Activated naive CD4-positive, alpha-beta T cell treated with anti-CD3 and anti-CD28 coated beads, Interleukin-2, amount 50 U/mL, for 72 hours (primary cell): ENCODE measurements at regions not wholly inside any gene's neighbourhood (a gene's known extent, or its start where the extent isn't known, plus 50 kb on each side); places are given as distances from the start of the nearest gene placed in this dataset.
"Not testable (repeated sequence)": the region's sequence is repeated elsewhere in the genome, so short reads cannot be mapped to it uniquely, and the experiment has no call there.

ENCODE experiments used
- ATAC-seq, 2 donors: fragments of 150-1000 bp; cut with Tn5 transposase; 2 replicates each; pipeline ENCODE4 v1.10.0; 2021; ENCODE audit warnings: mild to moderate bottlenecking in 2 of 2, moderate library complexity in 2 of 2
- DNase-seq, 2 donors: peaks; one replicate each; pipeline ENCODE4 v3.0.0; 2021 to 2022; ENCODE audit warnings: low spot score in 2 of 2
- H3K27ac Mint-ChIP-seq, 2 donors: one replicate each; pipeline ENCODE4 v1.8.0; 2022; ENCODE audit warnings: mild to moderate bottlenecking in 2 of 2, mixed read lengths in 2 of 2
- H3K36me3 Mint-ChIP-seq, 2 donors: one replicate each; pipeline ENCODE4 v1.8.0; 2022; ENCODE audit warnings: mixed read lengths in 2 of 2
- H3K9me3 Mint-ChIP-seq, 2 donors: one replicate each; pipeline ENCODE4 v1.8.0; 2022; ENCODE audit warnings: mixed read lengths in 2 of 2

GRCh38 chr1:74818241-74818640 lies 85.3 kb downstream of the TYW3 start:
- Mint-ChIP-seq H3K27ac (no peak overlapping the region), H3K36me3 (no peaks in the 10 kb centered on the region), H3K9me3 (peaks cover 0 to 2% of the 10 kb centered on the region in 2 donors)
- ATAC-seq (no peak), DNase-seq (no peak)

DNA sequence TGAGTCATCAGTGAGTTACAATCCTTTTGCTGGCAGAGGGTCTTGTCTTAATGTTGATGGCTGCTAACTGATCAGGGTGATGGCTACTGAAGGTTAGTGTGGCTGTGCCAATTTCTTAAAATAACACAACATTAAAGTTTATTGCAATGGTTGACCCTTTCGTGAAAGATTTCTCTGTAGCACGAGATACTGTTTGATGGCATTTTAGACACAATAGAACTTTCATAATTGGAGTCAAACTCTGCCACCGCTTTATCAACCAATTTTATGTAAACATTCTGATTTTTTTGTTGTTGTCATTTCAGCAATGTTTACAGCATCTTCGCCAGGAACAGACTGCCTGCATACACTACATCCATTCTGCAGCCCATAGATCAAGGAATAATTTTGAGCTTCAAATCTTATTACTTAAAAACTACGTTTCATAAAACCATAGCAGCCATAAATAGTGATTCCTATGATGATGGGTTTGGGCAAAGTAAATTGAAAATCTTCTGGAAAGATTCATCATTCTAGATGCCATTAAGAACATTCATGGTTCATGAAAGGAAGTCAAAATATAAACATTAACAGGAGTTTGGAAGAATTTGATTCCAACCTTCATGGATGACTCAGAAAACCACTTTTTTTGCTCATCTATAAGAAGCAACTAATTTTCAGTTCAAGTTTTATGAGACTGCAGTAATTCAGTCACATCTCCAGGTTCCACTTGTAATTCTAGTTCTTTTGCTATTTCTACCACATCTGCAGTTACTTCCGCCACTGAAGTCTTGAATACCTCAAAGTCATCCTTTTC lies 85.9 kb downstream of the TYW3 start:
- ATAC-seq, result no peak
- Mint-ChIP-seq H3K9me3 (no peaks in the 10 kb centered on the region), H3K36me3 (no peaks in the 10 kb centered on the region), H3K27ac (no peak overlapping the region)
- no peak for DNase-seq

- H3K9me3 Mint-ChIP-seq, result no peaks in the 10 kb centered on the region
Observed at GRCh38 chr1:74822851-74823401, 90.0 kb downstream of the TYW3 start.

DNA sequence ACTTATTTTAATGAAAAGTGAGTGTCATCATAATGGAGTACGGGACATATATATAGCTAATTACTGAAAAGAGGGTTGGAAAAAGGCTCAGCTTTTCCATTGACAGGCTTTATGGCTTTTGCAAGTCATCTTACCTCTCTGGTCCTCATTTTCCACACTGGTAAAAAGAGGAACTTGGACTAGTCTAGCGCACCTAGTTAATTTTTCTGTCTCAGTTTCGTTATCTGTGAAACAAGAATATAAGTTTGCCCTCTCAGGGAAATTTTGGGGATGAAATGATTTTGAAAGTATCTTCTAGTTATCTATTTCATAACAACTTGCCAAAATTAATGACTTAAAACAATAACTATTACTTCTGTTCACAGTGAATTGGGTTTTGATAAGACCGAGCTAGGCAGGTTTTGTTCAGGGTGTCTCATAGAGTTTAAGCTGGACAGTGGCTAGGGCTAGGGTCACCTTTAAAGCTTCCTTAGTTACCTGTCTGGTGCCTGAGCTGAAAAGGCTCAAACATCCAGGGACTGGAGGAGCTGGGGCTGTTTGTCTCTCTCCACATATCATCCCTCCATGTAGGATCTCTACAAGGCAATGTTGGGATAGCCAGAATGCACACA lies 91.7 kb downstream of the TYW3 start:
- no peak overlapping the region for H3K27ac Mint-ChIP-seq
- DNase-seq, result no peak
- no peaks in the 10 kb centered on the region for H3K36me3 Mint-ChIP-seq
- no peak for ATAC-seq
- no peaks in the 10 kb centered on the region for H3K9me3 Mint-ChIP-seq

More at GRCh38 chr1:74822851-74823401, 90.0 kb downstream of the TYW3 start:
- no peak for DNase-seq
- H3K36me3 Mint-ChIP-seq, result no peaks in the 10 kb centered on the region
- ATAC-seq, result no peak
- no peak overlapping the region for H3K27ac Mint-ChIP-seq

- no peak for DNase-seq
- ATAC-seq, result no peak
- Mint-ChIP-seq H3K9me3 (no peaks in the 10 kb centered on the region), H3K27ac (no peak overlapping the region), H3K36me3 (no peaks in the 10 kb centered on the region)
Observed at GRCh38 chr1:74830766-74831165, 97.8 kb downstream of the TYW3 start.

DNA sequence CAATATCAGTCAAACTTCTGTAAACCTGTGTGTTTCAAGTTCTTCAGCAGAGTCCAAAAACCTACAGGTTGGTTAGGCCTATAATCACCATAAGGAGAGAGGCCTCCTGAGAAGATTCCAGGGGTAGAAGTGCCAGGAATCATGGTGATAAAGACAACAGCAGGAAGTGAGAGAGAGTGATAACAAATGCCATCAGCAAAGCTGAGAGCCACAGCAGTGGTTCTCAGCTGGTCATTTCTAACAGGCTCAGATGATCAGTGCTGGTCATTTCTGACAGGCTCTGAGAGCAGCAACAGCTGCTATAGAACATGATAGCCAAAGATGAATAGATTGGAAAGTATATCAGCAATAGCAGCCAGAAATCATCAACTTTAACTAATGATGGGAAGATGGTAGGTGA lies 101.3 kb downstream of the TYW3 start:
- DNase-seq (no peak), ATAC-seq (no peak)
- Mint-ChIP-seq H3K9me3 (no peaks in the 10 kb centered on the region), H3K27ac (no peak overlapping the region), H3K36me3 (no peaks in the 10 kb centered on the region)

DNA sequence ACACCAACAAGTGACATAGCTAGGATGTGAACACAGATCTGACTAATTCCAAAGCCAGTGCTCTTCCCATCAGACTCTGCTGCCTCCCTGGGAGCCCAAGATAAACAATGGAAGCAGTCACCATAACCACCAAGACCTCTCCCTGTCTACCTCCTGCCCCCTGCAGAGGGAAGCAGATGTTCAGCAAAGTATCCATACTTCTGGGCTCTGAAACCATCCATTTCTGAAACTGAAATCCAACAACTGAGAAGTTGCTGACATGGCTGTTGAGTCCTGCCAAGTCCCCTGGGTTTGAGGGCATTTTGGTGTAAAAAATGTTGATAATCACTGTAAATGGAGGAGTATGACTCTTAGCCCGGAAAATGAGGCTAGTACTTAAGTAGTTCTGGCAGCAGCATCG lies 102.1 kb downstream of the TYW3 start:
- ATAC-seq, result no peak
- no peak overlapping the region for H3K27ac Mint-ChIP-seq

DNA sequence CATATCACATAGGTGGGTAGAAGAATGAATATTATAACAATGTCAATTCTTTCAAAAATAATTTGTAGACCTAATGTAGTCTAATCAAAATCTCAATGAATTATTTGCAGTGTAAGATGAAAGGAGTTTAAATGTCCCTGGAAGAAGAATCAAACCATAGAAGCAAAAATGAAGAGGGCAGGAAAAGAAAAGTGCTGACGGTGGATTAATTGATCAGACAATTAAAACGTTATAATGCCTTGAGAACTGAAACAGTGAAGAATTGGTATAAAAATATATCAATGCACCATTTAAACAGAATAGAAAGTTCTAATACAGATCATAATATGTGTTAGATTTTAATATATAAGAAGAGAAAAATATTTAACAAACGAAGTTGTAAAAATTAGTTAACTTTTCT lies 109.8 kb downstream of the TYW3 start:
- ATAC-seq, result no peak
- no peaks in the 10 kb centered on the region for H3K9me3 Mint-ChIP-seq
- no peak for DNase-seq
- H3K36me3 Mint-ChIP-seq, result no peaks in the 10 kb centered on the region
- H3K27ac Mint-ChIP-seq, result no peak overlapping the region

More for the DNA sequence above, 102.1 kb downstream of the TYW3 start:
- DNase-seq, result no peak
- no peaks in the 10 kb centered on the region for H3K36me3 Mint-ChIP-seq
- H3K9me3 Mint-ChIP-seq, result no peaks in the 10 kb centered on the region

- no peak for DNase-seq
- Mint-ChIP-seq H3K27ac (no peak overlapping the region), H3K9me3 (no peaks in the 10 kb centered on the region), H3K36me3 (no peaks in the 10 kb centered on the region)
- ATAC-seq, result no peak
Observed at GRCh38 chr1:74847715-74848114, 114.8 kb downstream of the TYW3 start.

GRCh38 chr1:74853756-74854155 lies 120.8 kb downstream of the TYW3 start:
- Mint-ChIP-seq H3K27ac (no peak overlapping the region), H3K9me3 (peaks cover 0 to 3% of the 10 kb centered on the region in 2 donors), H3K36me3 (no peaks in the 10 kb centered on the region)
- no peak for ATAC-seq
- DNase-seq, result no peak

GRCh38 chr1:74856174-74856573 lies 123.2 kb downstream of the TYW3 start:
- ATAC-seq, result no peak
- Mint-ChIP-seq H3K9me3 (peaks cover 9 to 10% of the 10 kb centered on the region in 2 donors), H3K27ac (no peak overlapping the region), H3K36me3 (no peaks in the 10 kb centered on the region)
- no peak for DNase-seq

DNA sequence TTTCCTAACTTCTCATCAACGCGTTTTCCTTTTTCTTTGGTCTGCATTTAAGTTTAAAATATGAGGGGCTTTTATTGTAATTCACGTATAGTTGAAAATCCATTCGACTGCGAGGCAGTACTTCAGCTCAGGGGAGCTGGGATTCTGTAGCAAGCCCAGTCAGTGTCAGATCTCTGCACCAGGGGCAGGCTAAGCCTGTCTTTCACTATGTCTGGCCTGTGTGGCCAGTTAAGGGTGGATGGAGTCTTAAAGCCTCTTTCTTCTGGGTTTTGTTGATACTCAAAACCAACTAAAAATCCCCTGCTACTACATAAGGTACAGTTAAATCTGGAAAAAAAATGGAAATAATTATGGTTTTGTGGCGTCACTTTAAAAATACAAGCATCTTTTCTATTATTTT lies 124.7 kb downstream of the TYW3 start:
- ATAC-seq (no peak), DNase-seq (no peak)

DNA sequence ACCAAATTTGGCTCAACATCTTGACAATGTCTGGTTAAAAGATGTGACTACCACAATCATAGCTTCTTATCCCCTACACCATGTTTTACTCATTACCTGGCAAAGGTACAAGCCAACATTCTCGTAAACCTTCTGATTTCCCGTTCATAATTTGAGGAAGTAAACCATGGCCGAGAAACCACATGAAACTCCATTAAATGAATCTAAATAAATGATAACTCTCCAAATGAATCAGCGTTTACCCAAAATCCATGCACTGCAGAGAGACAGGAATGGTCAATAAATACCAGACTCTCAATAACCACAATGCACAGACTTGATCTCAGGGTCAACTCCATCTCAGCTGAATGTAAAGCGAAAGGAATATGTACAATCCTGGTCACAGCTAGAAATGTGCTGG lies 125.2 kb downstream of the TYW3 start:
- Mint-ChIP-seq H3K27ac (no peak overlapping the region), H3K36me3 (no peaks in the 10 kb centered on the region), H3K9me3 (peaks cover 10 to 13% of the 10 kb centered on the region in 2 donors)
- DNase-seq (no peak), ATAC-seq (no peak)

More for the DNA sequence above, 124.7 kb downstream of the TYW3 start:
- Mint-ChIP-seq H3K36me3 (no peaks in the 10 kb centered on the region), H3K27ac (no peak overlapping the region), H3K9me3 (peaks cover 10% of the 10 kb centered on the region in 2 donors)

DNA sequence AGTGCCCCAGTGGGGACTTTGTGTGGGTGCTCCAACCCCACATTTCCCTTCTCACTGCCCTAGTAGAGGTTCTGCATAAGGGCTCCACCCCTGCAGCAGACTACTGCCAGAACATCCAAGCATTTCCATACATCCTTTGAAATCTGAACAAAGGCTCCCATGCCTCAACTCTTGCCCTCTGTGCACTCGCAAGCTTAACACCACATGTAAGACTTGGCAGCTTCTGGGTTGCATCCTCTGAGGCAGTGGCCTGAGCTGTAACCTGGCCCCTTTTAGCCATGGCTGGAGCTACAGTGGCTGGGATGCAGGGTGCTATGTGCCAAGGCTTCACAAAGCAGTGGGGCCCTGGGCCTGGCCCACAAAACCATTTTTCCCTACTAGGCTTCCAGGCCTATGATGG lies 128.9 kb downstream of the TYW3 start:
- DNase-seq, result no peak
- H3K27ac Mint-ChIP-seq, result no peak overlapping the region
- peaks cover 0 to 7% of the 10 kb centered on the region in 2 donors for H3K36me3 Mint-ChIP-seq
- no peak for ATAC-seq
- H3K9me3 Mint-ChIP-seq, result peaks cover 17 to 34% of the 10 kb centered on the region in 2 donors

GRCh38 chr1:74869702-74870101 lies 136.8 kb downstream of the TYW3 start:
- ATAC-seq (no peak), DNase-seq (no peak)
- Mint-ChIP-seq H3K36me3 (peaks cover 0 to 7% of the 10 kb centered on the region in 2 donors), H3K27ac (no peak overlapping the region), H3K9me3 (peaks cover 15 to 41% of the 10 kb centered on the region in 2 donors)

GRCh38 chr1:74877366-74877765 lies 144.4 kb downstream of the TYW3 start:
- H3K36me3 Mint-ChIP-seq, result peaks cover 0 to 10% of the 10 kb centered on the region in 2 donors
- H3K27ac Mint-ChIP-seq, DNase-seq, H3K9me3 Mint-ChIP-seq, ATAC-seq: not testable (repeated sequence)

DNA sequence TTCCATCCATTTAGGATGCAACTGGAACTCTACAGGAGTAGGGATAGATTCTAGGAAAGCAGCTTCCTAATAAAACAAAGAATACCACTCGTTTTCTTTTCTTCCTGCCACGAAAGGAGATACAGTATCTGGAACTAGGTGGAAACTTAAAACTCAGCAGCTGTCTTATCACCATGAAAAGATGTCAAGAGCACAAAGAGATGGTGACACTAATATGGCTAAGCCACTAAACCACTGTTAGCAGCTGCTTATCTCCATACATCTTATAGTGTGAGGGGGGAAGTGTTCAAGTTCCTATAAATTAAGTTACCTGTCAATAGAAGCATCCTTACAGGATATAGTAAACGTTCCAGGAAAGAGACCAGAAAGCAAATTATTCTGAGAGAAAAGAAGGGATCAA lies 162.5 kb downstream of the TYW3 start:
- Mint-ChIP-seq H3K27ac (no peak overlapping the region), H3K36me3 (peaks cover 0 to 10% of the 10 kb centered on the region in 2 donors), H3K9me3 (peaks cover 13 to 22% of the 10 kb centered on the region in 2 donors)
- DNase-seq, result no peak
- no peak for ATAC-seq

DNA sequence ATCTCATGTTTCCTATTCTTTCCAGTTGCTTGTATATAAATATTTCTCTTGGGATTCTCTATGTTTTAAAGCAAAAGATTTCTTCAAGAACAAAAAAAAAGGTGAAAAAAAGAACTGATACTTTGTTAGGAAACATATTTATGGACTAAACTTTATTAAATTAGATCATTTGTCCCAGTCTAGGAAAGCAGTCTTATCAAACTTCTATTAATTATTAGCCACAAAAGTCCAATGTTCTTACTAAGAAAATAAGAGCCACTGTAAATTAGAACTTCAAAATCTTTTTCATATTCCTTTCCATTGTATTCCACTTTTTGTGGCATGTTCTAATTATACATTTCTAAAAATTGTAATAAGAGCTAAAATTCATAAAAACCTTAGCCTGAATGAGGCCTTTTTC lies 175.2 kb downstream of the TYW3 start:
- DNase-seq, result no peak
- Mint-ChIP-seq H3K27ac (no peak overlapping the region), H3K36me3 (no peaks in the 10 kb centered on the region)

More for the DNA sequence above, 175.2 kb downstream of the TYW3 start:
- H3K9me3 Mint-ChIP-seq, result peaks cover 6% of the 10 kb centered on the region in 2 donors
- ATAC-seq, result no peak
